GM23338 (cell line): ENCODE measurements at regions not wholly inside any gene's neighbourhood (a gene's known extent, or its start where the extent isn't known, plus 50 kb on each side); places are given as distances from the start of the nearest gene placed in this dataset.

Experiments
- ATAC-seq: fragments of 200-7000 bp; cut with Tn5 transposase; 3 replicates; pipeline ENCODE4 v1.9.1; 2020
- DNase-seq: peaks from one replicate; pipeline ENCODE4 v3.0.0-alpha.2; 2015; ENCODE audit warnings: low spot score
- H2AFZ ChIP-seq: fragments of 200-600 bp; sonication (generic); 2 replicates; pipeline ENCODE4 v1.8.0; 2016; ENCODE audit warnings: antibody characterized with exemption, mild to moderate bottlenecking, moderate library complexity
- H3F3A ChIP-seq: fragments of 200-600 bp; sonication (generic); replicated peaks from 2 replicates; pipeline ENCODE4 v1.8.0; 2017; ENCODE audit warnings: antibody characterized with exemption, mixed run types, low read depth
- H3K27ac ChIP-seq: fragments of 200-600 bp; sonication (generic); 2 replicates; pipeline ENCODE4 v1.6.1; 2016; ENCODE audit warnings: low read depth
- H3K27me3 ChIP-seq: fragments of 200-600 bp; sonication (generic); 2 replicates; pipeline ENCODE4 v1.8.0; 2016; ENCODE audit warnings: mild to moderate bottlenecking, mixed run types, moderate library complexity; ENCODE audit not compliant: insufficient read depth
- H3K36me3 ChIP-seq: fragments of 200-600 bp; sonication (generic); 2 replicates; pipeline ENCODE4 v1.8.0; 2016; ENCODE audit warnings: mild to moderate bottlenecking; ENCODE audit not compliant: insufficient read depth
- H3K4me1 ChIP-seq: fragments of 200-600 bp; sonication (generic); 2 replicates; pipeline ENCODE4 v1.8.0; 2016; ENCODE audit warnings: mild to moderate bottlenecking, moderate library complexity; ENCODE audit not compliant: insufficient read depth
- H3K4me2 ChIP-seq: fragments of 200-600 bp; sonication (generic); 2 replicates; pipeline ENCODE4 v1.7.1; 2017; ENCODE audit warnings: mixed run types
- H3K4me3 ChIP-seq: fragments of 200-600 bp; sonication (generic); 2 replicates; pipeline ENCODE4 v1.6.1; 2016; ENCODE audit warnings: mixed run types
- H3K79me2 ChIP-seq: fragments of 200-600 bp; sonication (generic); replicated peaks from 2 replicates; pipeline ENCODE4 v1.8.0; 2017; ENCODE audit warnings: mild to moderate bottlenecking; ENCODE audit not compliant: insufficient read depth
- H3K9me2 ChIP-seq: fragments of 200-600 bp; sonication (generic); 2 replicates; pipeline ENCODE4 v1.8.0; 2017; ENCODE audit not compliant: insufficient read depth
- H4K20me1 ChIP-seq: fragments of 200-600 bp; sonication (generic); replicated peaks from 2 replicates; pipeline ENCODE4 v1.8.0; 2017; ENCODE audit warnings: mild to moderate bottlenecking; ENCODE audit not compliant: insufficient read depth
- H3K27ac Mint-ChIP-seq: 2 replicates; pipeline ENCODE4 v1.8.0; 2020; ENCODE audit warnings: inconsistent platforms, mild to moderate bottlenecking, moderate library complexity, mixed read lengths
- H3K27me3 Mint-ChIP-seq: 3 replicates; pipeline ENCODE4 v1.8.0; 2022; ENCODE audit warnings: low read depth, mild to moderate bottlenecking, moderate library complexity, mixed read lengths, inconsistent platforms; ENCODE audit not compliant: insufficient read depth, poor library complexity
- H3K36me3 Mint-ChIP-seq: 3 replicates; pipeline ENCODE4 v1.8.0; 2021; ENCODE audit warnings: low read depth, mild to moderate bottlenecking, inconsistent platforms, moderate library complexity, mixed read lengths
- H3K4me1 Mint-ChIP-seq: 3 replicates; pipeline ENCODE4 v1.8.0; 2020; ENCODE audit warnings: mild to moderate bottlenecking, inconsistent platforms, mixed read lengths
- H3K4me3 Mint-ChIP-seq: 3 replicates; pipeline ENCODE4 v1.8.0; 2021; ENCODE audit warnings: moderate library complexity, mild to moderate bottlenecking, inconsistent platforms, mixed read lengths
- H3K9me3 Mint-ChIP-seq: 3 replicates; pipeline ENCODE4 v1.8.0; 2020; ENCODE audit warnings: moderate library complexity, mild to moderate bottlenecking, inconsistent platforms, mixed read lengths
- CREB1 ChIP-seq: fragments of 250-450 bp; sonication (Bioruptor Pico); IDR thresholded peaks from 2 replicates; pipeline ENCODE4 v1.5.0; 2020; ENCODE audit warnings: low read depth, mild to moderate bottlenecking, moderate library complexity
- CTCF ChIP-seq, 2 experiments: fragments of 200-600 bp in 1 of 2; sonication (generic) in 1 of 2; conservative IDR thresholded peaks; 2 replicates each; pipeline versions ENCODE4 v1.5.1 to v1.6.1; 2016 to 2017; ENCODE audit warnings: antibody characterized with exemption in 2 of 2, low read depth in 2 of 2, mild to moderate bottlenecking in 2 of 2, moderate library complexity in 1 of 2
- ETS1 ChIP-seq: IDR thresholded peaks from 2 replicates; pipeline ENCODE4 v1.6.1; 2016; ENCODE audit warnings: antibody characterized with exemption
- NANOG ChIP-seq: IDR thresholded peaks from 2 replicates; pipeline ENCODE4 v1.6.1; 2016; ENCODE audit warnings: antibody characterized with exemption, borderline replicate concordance
- STAT1 ChIP-seq: IDR thresholded peaks from one replicate; pipeline ENCODE4 v1.6.1; 2016; ENCODE audit warnings: antibody characterized with exemption; ENCODE audit not compliant: unreplicated experiment
- ZNF331 ChIP-seq: fragments of 250-450 bp; sonication (Bioruptor Pico); IDR thresholded peaks from 2 replicates; pipeline ENCODE4 v1.5.0; 2020; ENCODE audit warnings: low read depth, mild to moderate bottlenecking, moderate library complexity
- ZNF462 ChIP-seq: fragments of 250-450 bp; sonication (Bioruptor Pico); IDR thresholded peaks from 2 replicates; pipeline ENCODE4 v1.5.0; 2020; ENCODE audit warnings: mild to moderate bottlenecking, moderate library complexity

- TF ChIP-seq CTCF (conservative IDR thresholded peaks at IDR 0.05; ENCODE audit: low read depth in 2 of 2) = no peak
Measured at GRCh38 chr4:151573474-151573873, 164.5 kb downstream of the FHIP1A start (continued).

GRCh38 chr4:151573945-151574344 lies 165.0 kb downstream of the FHIP1A start:
- H3K36me3 ChIP-seq = 0 out of 2 replicates have a peak, but pooled peaks cover 5% of the 10 kb centered on the region
- H3K4me1 ChIP-seq = no peaks in the 10 kb centered on the region
- H4K20me1 ChIP-seq = no peaks in the 10 kb centered on the region; the same call in 1 of the 2 replicates
- H3K9me2 ChIP-seq = peaks cover 2% of the 10 kb centered on the region; the same call in 1 of the 2 replicates
- H3K27me3 Mint-ChIP-seq = peaks cover 5% of the 10 kb centered on the region
- H3K27ac ChIP-seq = no peak overlapping the region
- no peak overlapping the region for H3K27ac Mint-ChIP-seq
- no peak overlapping the region for H3K4me3 ChIP-seq
- no peaks in the 10 kb centered on the region for H3K27me3 ChIP-seq
- peaks cover 5% of the 10 kb centered on the region; the same call in 2 of the 3 replicates for H3K4me1 Mint-ChIP-seq
- no peaks in the 10 kb centered on the region for H3F3A ChIP-seq
- peaks cover 9% of the 10 kb centered on the region for H3K79me2 ChIP-seq
- H3K36me3 Mint-ChIP-seq = peaks cover 9% of the 10 kb centered on the region; the same call in 2 of the 3 replicates
- H2AFZ ChIP-seq = no peak overlapping the region
- H3K4me2 ChIP-seq = no peak overlapping the region
- no peak overlapping the region for H3K4me3 Mint-ChIP-seq
- no peak for TF ChIP-seq ZNF462 (CRISPR knock-in tag)
- TF ChIP-seq ETS1 = no peak
- TF ChIP-seq CREB1 (CRISPR knock-in tag) = no peak
- no peak for TF ChIP-seq NANOG
- no peak for TF ChIP-seq CTCF (conservative IDR thresholded peaks at IDR 0.05; ENCODE audit: low read depth in 2 of 2)
- TF ChIP-seq STAT1 = no peak
- no peak for TF ChIP-seq ZNF331 (CRISPR knock-in tag)
- ATAC-seq (no peak), DNase-seq (no peak)
- no peaks in the 10 kb centered on the region for H3K9me3 Mint-ChIP-seq
